Spleen (tissue), 11 donors: ENCODE measurements at regions not wholly inside any gene's neighbourhood (a gene's known extent, or its start where the extent isn't known, plus 50 kb on each side); places are given as distances from the start of the nearest gene placed in this dataset.

Experiments
- DNase-seq: peaks from one replicate; pipeline ENCODE4 v3.0.0-alpha.2; 2020
- H3K27ac ChIP-seq, 8 donors: fragments of 200-600 bp; sonication (generic) in 7 of 8; 1 replicate in 4 of 8; 2 replicates in 4 of 8; pipeline versions ENCODE4 v1.5.0 to v1.8.0; 2016 to 2021; ENCODE audit warnings: inconsistent platforms in 4 of 8, mild to moderate bottlenecking in 4 of 8, moderate library complexity in 1 of 8
- H3K27me3 ChIP-seq, 7 donors: fragments of 200-600 bp; sonication (generic) in 6 of 7; replicated peaks in 1 of 7; 1 replicate in 4 of 7; 2 replicates in 3 of 7; pipeline versions ENCODE4 v1.5.0 to v1.8.0; 2016 to 2021; ENCODE audit warnings: inconsistent platforms in 3 of 7, mild to moderate bottlenecking in 1 of 7
- H3K36me3 ChIP-seq, 6 donors: fragments of 200-600 bp; sonication (generic) in 5 of 6; 1 replicate in 4 of 6; 2 replicates in 2 of 6; pipeline versions ENCODE4 v1.5.0 to v1.8.0; 2016 to 2021; ENCODE audit warnings: inconsistent platforms in 2 of 6
- H3K4me1 ChIP-seq, 6 donors: fragments of 200-600 bp; sonication (generic) in 5 of 6; 1 replicate in 3 of 6; 2 replicates in 3 of 6; pipeline versions ENCODE4 v1.5.0 to v1.8.0; 2016 to 2021; ENCODE audit warnings: inconsistent platforms in 3 of 6
- H3K4me3 ChIP-seq, 8 donors: fragments of 200-600 bp; sonication (generic) in 7 of 8; 1 replicate in 4 of 8; 2 replicates in 4 of 8; pipeline versions ENCODE4 v1.5.0 to v1.8.0; 2016 to 2021; ENCODE audit warnings: inconsistent platforms in 4 of 8, mild to moderate bottlenecking in 4 of 8, moderate library complexity in 2 of 8
- H3K9me3 ChIP-seq, 8 donors: fragments of 200-600 bp; sonication (generic) in 7 of 8; 1 replicate in 4 of 8; 2 replicates in 4 of 8; pipeline versions ENCODE4 v1.5.0 to v1.8.0; 2016 to 2021; ENCODE audit warnings: inconsistent platforms in 4 of 8
- CTCF ChIP-seq, 11 experiments: fragments of 200-600 bp in 7 of 11; fragments of 450-650 bp in 4 of 11; sonication (generic) in 4 of 11; IDR thresholded peaks in 8 of 11; conservative IDR thresholded peaks in 3 of 11; 1 replicate in 7 of 11; 2 replicates in 4 of 11; pipeline versions ENCODE4 v1.4.0 to v1.8.0; 2016 to 2021; ENCODE audit warnings: antibody characterized with exemption in 11 of 11, inconsistent platforms in 4 of 11, mild to moderate bottlenecking in 1 of 11
- POLR2A ChIP-seq, 3 donors: fragments of 450-650 bp; IDR thresholded peaks; one replicate each; pipeline ENCODE4 v1.5.1; 2017; ENCODE audit warnings: antibody characterized with exemption in 3 of 3, mild to moderate bottlenecking in 1 of 3
- POLR2AphosphoS5 ChIP-seq, 3 donors: sonication (generic); formaldehyde crosslinking; IDR thresholded peaks; one replicate each; pipeline ENCODE4 v1.5.1; 2017; ENCODE audit warnings: antibody characterized with exemption in 3 of 3
- WGBS, 5 donors: extraction: QIAGEN DNeasy Blood & Tissue Kit in 3 of 5; methylation state at CpG; one replicate each; pipeline versions ENCODE4 v1.1.5 to v1.1.7; 2013 to 2018; 5-methylcytosine and 5-hydroxymethylcytosine counted together
- intact Hi-C: fragments of 100-400 bp; cut with DNase I; formaldehyde crosslinking; loops from one replicate; pipeline ENCODE4 v1.15.0; 2023; ENCODE audit warnings: low total_unique reads
- donor health status: healthy with polysubstance abuse.
- donor health status: DM: no; HTN: no; CAD: no; lungs with moderate emphysema.
- donor health status: DM: no; HTN: no; CAD: no.
- donor health status: Bipolar disorder and iron deficiency.
- donor health status: healthy.
- donor health status: DM: no; HTN: no; CAD: no.
- donor health status: DM: yes; HTN: yes; CAD: no.

DNA sequence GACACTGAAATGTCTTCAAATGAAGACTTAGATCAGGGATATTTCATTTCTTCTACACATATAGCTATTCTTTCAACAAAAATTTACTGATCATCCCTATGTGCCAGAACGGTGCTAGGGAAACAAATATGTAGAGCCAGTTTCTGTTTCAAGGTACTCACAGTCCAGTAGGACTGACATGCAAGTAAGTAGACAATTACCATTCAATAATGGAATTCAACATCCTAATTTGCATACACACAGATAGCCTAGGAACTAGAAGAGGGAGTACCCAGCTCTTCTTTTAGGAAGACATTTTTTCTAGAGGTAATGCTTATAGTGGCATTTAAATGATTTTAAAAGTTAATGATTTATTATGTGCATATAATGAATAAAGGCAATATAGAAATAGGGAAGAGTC, 388.8 kb downstream of the ZSWIM6 start:
- intact Hi-C loops = no loop called here
- 83 to 94% (median 87%) methylated on average over 1 of the region's 1 CpG for WGBS, 5 donors
- DNase-seq = no peak
- Histone ChIP-seq H3K4me3 (no peak overlapping the region), H3K4me1 (no peaks in the 10 kb centered on the region), H3K36me3 (no peaks in the 10 kb centered on the region), H3K27me3 (no peaks in the 10 kb centered on the region), H3K27ac (no peak overlapping the region), H3K9me3 (peaks cover 0 to 19% (median 9%) of the 10 kb centered on the region in 8 donors)
- TF ChIP-seq CTCF (IDR thresholded peaks at IDR 0.05 in 8 of 11, conservative IDR thresholded peaks at IDR 0.05 in 3 of 11) = no peak
- no peak for TF ChIP-seq POLR2AphosphoS5 (IDR thresholded peaks at IDR 0.05)
- TF ChIP-seq POLR2A (IDR thresholded peaks at IDR 0.05) = no peak

- no peak overlapping the region for H3K27ac ChIP-seq
- TF ChIP-seq POLR2AphosphoS5 (IDR thresholded peaks at IDR 0.05) (no peak), CTCF (IDR thresholded peaks at IDR 0.05 in 8 of 11, conservative IDR thresholded peaks at IDR 0.05 in 3 of 11) (no peak), POLR2A (IDR thresholded peaks at IDR 0.05) (no peak)
- H3K4me1 ChIP-seq = no peaks in the 10 kb centered on the region
- H3K9me3 ChIP-seq = peaks cover 0 to 19% (median 9%) of the 10 kb centered on the region in 8 donors
- H3K4me3 ChIP-seq = no peak overlapping the region
- H3K27me3 ChIP-seq = no peaks in the 10 kb centered on the region
- no peak for DNase-seq
- WGBS, 5 donors = 66 to 95% (median 86%) methylated on average over 2 of the region's 2 CpGs
- H3K36me3 ChIP-seq = no peaks in the 10 kb centered on the region
- intact Hi-C loops = no loop called here
These were observed 392.0 kb downstream of the ZSWIM6 start for GRCh38 chr5:61724102-61724501.

GRCh38 chr5:61728287-61728686, 396.2 kb downstream of the ZSWIM6 start:
- Histone ChIP-seq H3K9me3 (no peaks in the 10 kb centered on the region), H3K36me3 (no peaks in the 10 kb centered on the region), H3K4me3 (no peak overlapping the region), H3K4me1 (peaks cover 0 to 13% (median 5%) of the 10 kb centered on the region in 6 donors), H3K27me3 (peaks cover 0 to 6% (median 0%) of the 10 kb centered on the region in 7 donors), H3K27ac (no peak overlapping the region)
- intact Hi-C loops = no loop called here
- 70 to 82% (median 72%) methylated on average over 1 of the region's 1 CpG for WGBS, 5 donors
- no peak for DNase-seq
- TF ChIP-seq CTCF (IDR thresholded peaks at IDR 0.05 in 8 of 11, conservative IDR thresholded peaks at IDR 0.05 in 3 of 11) = no peak

GRCh38 chr5:61730866-61731265, 398.8 kb downstream of the ZSWIM6 start:
- DNase-seq = no peak
- peaks cover 0 to 6% (median 0%) of the 10 kb centered on the region in 7 donors for H3K27me3 ChIP-seq
- H3K4me3 ChIP-seq = no peak overlapping the region
- no peak overlapping the region for H3K27ac ChIP-seq
- H3K9me3 ChIP-seq = no peaks in the 10 kb centered on the region
- intact Hi-C loops = no loop called here
- 51 to 64% (median 58%) methylated on average over 3 of the region's 3 CpGs for WGBS, 5 donors
- TF ChIP-seq CTCF (IDR thresholded peaks at IDR 0.05 in 8 of 11, conservative IDR thresholded peaks at IDR 0.05 in 3 of 11) (no peak), POLR2A (IDR thresholded peaks at IDR 0.05) (no peak), POLR2AphosphoS5 (IDR thresholded peaks at IDR 0.05) (no peak)
- H3K4me1 ChIP-seq = peaks cover 0 to 13% (median 5%) of the 10 kb centered on the region in 6 donors
- H3K36me3 ChIP-seq = no peaks in the 10 kb centered on the region
